Vagina (tissue), 2 donors: ENCODE measurements at regions not wholly inside any gene's neighbourhood (a gene's known extent, or its start where the extent isn't known, plus 50 kb on each side); places are given as distances from the start of the nearest gene placed in this dataset.
"Not testable (repeated sequence)": the region's sequence is repeated elsewhere in the genome, so short reads cannot be mapped to it uniquely, and the experiment has no call there.

Source experiments
- CTCF ChIP-seq, 3 experiments: fragments of 450-650 bp in 2 of 3; fragments of 200-600 bp in 1 of 3; sonication (generic) in 1 of 3; IDR thresholded peaks; one replicate each; pipeline ENCODE4 v1.5.1; 2017 to 2019; ENCODE audit warnings: antibody characterized with exemption in 3 of 3, mild to moderate bottlenecking in 2 of 3, moderate library complexity in 2 of 3
- POLR2A ChIP-seq, 2 donors: fragments of 450-650 bp; IDR thresholded peaks; one replicate each; pipeline ENCODE4 v1.6.1; 2017; ENCODE audit warnings: antibody characterized with exemption in 2 of 2, mild to moderate bottlenecking in 2 of 2, moderate library complexity in 2 of 2
- POLR2AphosphoS5 ChIP-seq, 2 donors: sonication (generic); formaldehyde crosslinking; IDR thresholded peaks; one replicate each; pipeline ENCODE4 v1.9.0; 2017; ENCODE audit warnings: antibody characterized with exemption in 2 of 2, mild to moderate bottlenecking in 2 of 2, low read depth in 1 of 2; ENCODE audit not compliant: insufficient read depth in 1 of 2

GRCh38 chr21:10343146-10343935, 178.0 kb upstream of the TPTE start:
- TF ChIP-seq POLR2A (IDR thresholded peaks at IDR 0.05); CTCF (IDR thresholded peaks at IDR 0.05); POLR2AphosphoS5 (IDR thresholded peaks at IDR 0.05; ENCODE audit: insufficient read depth in 1 of 2, low read depth in 1 of 2): not testable (repeated sequence)
